GM18499 (cell line): ENCODE measurements at regions not wholly inside any gene's neighbourhood (a gene's known extent, or its start where the extent isn't known, plus 50 kb on each side); places are given as distances from the start of the nearest gene placed in this dataset.
"Not testable (repeated sequence)": the region's sequence is repeated elsewhere in the genome, so short reads cannot be mapped to it uniquely, and the experiment has no call there.

Source experiments
- ATAC-seq: cut with Tn5 transposase; IDR thresholded peaks from one replicate; pipeline ENCODE4 v1.9.1; 2021; ENCODE audit warnings: moderate number of reproducible peaks; ENCODE audit not compliant: insufficient read depth, unreplicated experiment

GRCh38 chr9:39559384-39559783 is 203.9 kb downstream of the SPATA31A1 start:
- ATAC-seq, result not testable (repeated sequence)

GRCh38 chr9:39566782-39567181 is 211.3 kb downstream of the SPATA31A1 start:
- not testable (repeated sequence) for ATAC-seq

- not testable (repeated sequence) for ATAC-seq
Measured at GRCh38 chr9:39567396-39567795, 211.9 kb downstream of the SPATA31A1 start.

GRCh38 chr9:39568900-39569299 is 213.4 kb downstream of the SPATA31A1 start:
- ATAC-seq, result not testable (repeated sequence)

GRCh38 chr9:39573024-39574022 is 217.9 kb downstream of the SPATA31A1 start:
- not testable (repeated sequence) for ATAC-seq

- not testable (repeated sequence) for ATAC-seq
Measured at GRCh38 chr9:39579000-39579399, 223.5 kb downstream of the SPATA31A1 start.

GRCh38 chr9:39581296-39581695 is 225.8 kb downstream of the SPATA31A1 start:
- ATAC-seq, result not testable (repeated sequence)

- not testable (repeated sequence) for ATAC-seq
Measured at GRCh38 chr9:39582677-39583412, 227.4 kb downstream of the SPATA31A1 start.

- ATAC-seq, result not testable (repeated sequence)
Measured at GRCh38 chr9:39583413-39583747, 227.9 kb downstream of the SPATA31A1 start.

- ATAC-seq, result not testable (repeated sequence)
Measured at GRCh38 chr9:39585233-39585632, 229.8 kb downstream of the SPATA31A1 start.

- no peak for ATAC-seq
Measured at GRCh38 chr9:39587844-39588499, 232.5 kb downstream of the SPATA31A1 start.

- ATAC-seq, result no peak
Measured at GRCh38 chr9:39588500-39589137, 233.2 kb downstream of the SPATA31A1 start.

- not testable (repeated sequence) for ATAC-seq
Measured at GRCh38 chr9:39604089-39604488, 248.6 kb downstream of the SPATA31A1 start.

GRCh38 chr9:39611449-39612231 is 256.2 kb downstream of the SPATA31A1 start:
- peak; percentile 98 for ATAC-seq

- not testable (repeated sequence) for ATAC-seq
Measured at GRCh38 chr9:39616480-39616879, 261.0 kb downstream of the SPATA31A1 start.

GRCh38 chr9:39624048-39624447 is 268.6 kb downstream of the SPATA31A1 start:
- ATAC-seq, result not testable (repeated sequence)

- not testable (repeated sequence) for ATAC-seq
Measured at GRCh38 chr9:39632071-39632470, 276.6 kb downstream of the SPATA31A1 start.

- not testable (repeated sequence) for ATAC-seq
Measured at GRCh38 chr9:39649029-39649428, 293.6 kb downstream of the SPATA31A1 start.

- ATAC-seq, result peak; percentile 70
Measured at GRCh38 chr9:39656960-39657603, 301.6 kb downstream of the SPATA31A1 start.
